ENCODE measurements at regions not wholly inside any gene's neighbourhood (a gene's known extent, or its start where the extent isn't known, plus 50 kb on each side); places are given as distances from the start of the nearest gene placed in this dataset.
"Not testable (repeated sequence)": the region's sequence is repeated elsewhere in the genome, so short reads cannot be mapped to it uniquely, and the experiment has no call there.

- Mint-ChIP-seq H3K9me3 (no peaks in the 10 kb centered on the region), H3K27ac (no peak overlapping the region), H3K4me3 (no peak overlapping the region), H3K36me3 (no peaks in the 10 kb centered on the region), H3K4me1 (no peaks in the 10 kb centered on the region), H3K27me3 (peaks cover 9% of the 10 kb centered on the region)
- DNase-seq: no peak
Observed at GRCh38 chr3:124140746-124141145, 148.8 kb upstream of the ROPN1 start.

- H3K36me3 Mint-ChIP-seq: no peaks in the 10 kb centered on the region
- H3K27me3 Mint-ChIP-seq: peaks cover 9% of the 10 kb centered on the region
- H3K4me3 Mint-ChIP-seq: no peak overlapping the region
- no peak for DNase-seq
- H3K9me3 Mint-ChIP-seq: no peaks in the 10 kb centered on the region
- H3K27ac Mint-ChIP-seq: no peak overlapping the region
- H3K4me1 Mint-ChIP-seq: no peaks in the 10 kb centered on the region
Observed at GRCh38 chr3:124142389-124142970, 150.6 kb upstream of the ROPN1 start.

GRCh38 chr3:124143047-124143446, 151.1 kb upstream of the ROPN1 start:
- Mint-ChIP-seq H3K36me3 (no peaks in the 10 kb centered on the region), H3K4me1 (no peaks in the 10 kb centered on the region), H3K9me3 (no peaks in the 10 kb centered on the region), H3K27me3 (peaks cover 9% of the 10 kb centered on the region), H3K27ac (no peak overlapping the region), H3K4me3 (no peak overlapping the region)
- no peak for DNase-seq

- peaks cover 9% of the 10 kb centered on the region for H3K27me3 Mint-ChIP-seq
- H3K4me1 Mint-ChIP-seq: no peaks in the 10 kb centered on the region
- no peak for DNase-seq
Observed at GRCh38 chr3:124144035-124144814, 152.3 kb upstream of the ROPN1 start.

GRCh38 chr3:124147429-124147828, 155.5 kb upstream of the ROPN1 start:
- H3K27me3 Mint-ChIP-seq: peaks cover 14% of the 10 kb centered on the region
- peak overlapping the region; percentile 6 for H3K27ac Mint-ChIP-seq
- no peaks in the 10 kb centered on the region for H3K36me3 Mint-ChIP-seq
- H3K4me1 Mint-ChIP-seq: no peaks in the 10 kb centered on the region
- no peak overlapping the region for H3K4me3 Mint-ChIP-seq
- no peak for DNase-seq
- H3K9me3 Mint-ChIP-seq: no peaks in the 10 kb centered on the region

More at GRCh38 chr3:124144035-124144814, 152.3 kb upstream of the ROPN1 start:
- Mint-ChIP-seq H3K27ac (no peak overlapping the region), H3K9me3 (no peaks in the 10 kb centered on the region), H3K36me3 (no peaks in the 10 kb centered on the region), H3K4me3 (no peak overlapping the region)

GRCh38 chr3:124147946-124148345, 156.0 kb upstream of the ROPN1 start:
- no peak for DNase-seq
- Mint-ChIP-seq H3K36me3 (no peaks in the 10 kb centered on the region), H3K4me1 (no peaks in the 10 kb centered on the region), H3K4me3 (no peak overlapping the region), H3K9me3 (no peaks in the 10 kb centered on the region), H3K27ac (peak overlapping the region; percentile 6), H3K27me3 (peaks cover 14% of the 10 kb centered on the region)

GRCh38 chr3:124149081-124149480, 157.2 kb upstream of the ROPN1 start:
- Mint-ChIP-seq H3K27ac (no peak overlapping the region), H3K27me3 (peaks cover 12% of the 10 kb centered on the region), H3K9me3 (no peaks in the 10 kb centered on the region)

GRCh38 chr3:124149771-124150170, 157.8 kb upstream of the ROPN1 start:
- no peak for DNase-seq
- Mint-ChIP-seq H3K4me1 (no peaks in the 10 kb centered on the region), H3K4me3 (no peak overlapping the region), H3K27me3 (peaks cover 5% of the 10 kb centered on the region), H3K36me3 (no peaks in the 10 kb centered on the region), H3K27ac (no peak overlapping the region), H3K9me3 (no peaks in the 10 kb centered on the region)

More at GRCh38 chr3:124149081-124149480, 157.2 kb upstream of the ROPN1 start:
- Mint-ChIP-seq H3K4me3 (no peak overlapping the region), H3K4me1 (no peaks in the 10 kb centered on the region), H3K36me3 (no peaks in the 10 kb centered on the region)
- no peak for DNase-seq

- not testable (repeated sequence) for H3K4me3 Mint-ChIP-seq, H3K27ac Mint-ChIP-seq, H3K9me3 Mint-ChIP-seq, DNase-seq, H3K36me3 Mint-ChIP-seq, H3K4me1 Mint-ChIP-seq
- H3K27me3 Mint-ChIP-seq: peaks cover 16% of the 10 kb centered on the region
Observed at GRCh38 chr3:124152891-124153290, 161.0 kb upstream of the ROPN1 start.

GRCh38 chr3:124156866-124157712, 165.2 kb upstream of the ROPN1 start:
- Mint-ChIP-seq H3K36me3 (no peaks in the 10 kb centered on the region), H3K9me3 (no peaks in the 10 kb centered on the region), H3K4me3 (no peak overlapping the region), H3K27ac (no peak overlapping the region), H3K4me1 (no peaks in the 10 kb centered on the region), H3K27me3 (peaks cover 11% of the 10 kb centered on the region)
- DNase-seq: no peak

- no peaks in the 10 kb centered on the region for H3K4me1 Mint-ChIP-seq
- peaks cover 11% of the 10 kb centered on the region for H3K27me3 Mint-ChIP-seq
- H3K4me3 Mint-ChIP-seq: no peak overlapping the region
- DNase-seq: no peak
- H3K27ac Mint-ChIP-seq: no peak overlapping the region
- H3K9me3 Mint-ChIP-seq: no peaks in the 10 kb centered on the region
- no peaks in the 10 kb centered on the region for H3K36me3 Mint-ChIP-seq
Observed at GRCh38 chr3:124157748-124158147, 165.8 kb upstream of the ROPN1 start.

- no peak overlapping the region for H3K4me3 Mint-ChIP-seq
- peaks cover 11% of the 10 kb centered on the region for H3K27me3 Mint-ChIP-seq
- no peaks in the 10 kb centered on the region for H3K9me3 Mint-ChIP-seq
- no peaks in the 10 kb centered on the region for H3K4me1 Mint-ChIP-seq
- no peak overlapping the region for H3K27ac Mint-ChIP-seq
- no peaks in the 10 kb centered on the region for H3K36me3 Mint-ChIP-seq
- DNase-seq: no peak
Observed at GRCh38 chr3:124158168-124158881, 166.4 kb upstream of the ROPN1 start.

GRCh38 chr3:124161448-124161847, 169.5 kb upstream of the ROPN1 start:
- DNase-seq: no peak
- H3K27ac Mint-ChIP-seq: no peak overlapping the region
- no peaks in the 10 kb centered on the region for H3K9me3 Mint-ChIP-seq
- H3K4me3 Mint-ChIP-seq: no peak overlapping the region
- peaks cover 11% of the 10 kb centered on the region for H3K27me3 Mint-ChIP-seq
- no peaks in the 10 kb centered on the region for H3K4me1 Mint-ChIP-seq
- no peaks in the 10 kb centered on the region for H3K36me3 Mint-ChIP-seq

GRCh38 chr3:124163689-124164088, 171.8 kb upstream of the ROPN1 start:
- Mint-ChIP-seq H3K9me3 (no peaks in the 10 kb centered on the region), H3K4me1 (no peaks in the 10 kb centered on the region), H3K27me3 (no peaks in the 10 kb centered on the region), H3K36me3 (no peaks in the 10 kb centered on the region), H3K27ac (no peak overlapping the region), H3K4me3 (no peak overlapping the region)
- no peak for DNase-seq

GRCh38 chr3:124168271-124168670, 176.3 kb upstream of the ROPN1 start:
- Mint-ChIP-seq H3K36me3 (no peaks in the 10 kb centered on the region), H3K27ac (no peak overlapping the region), H3K27me3 (no peaks in the 10 kb centered on the region), H3K4me3 (no peak overlapping the region), H3K9me3 (no peaks in the 10 kb centered on the region), H3K4me1 (no peaks in the 10 kb centered on the region)
- DNase-seq: no peak
